GM13977 (cell line): ENCODE measurements at regions not wholly inside any gene's neighbourhood (a gene's known extent, or its start where the extent isn't known, plus 50 kb on each side); places are given as distances from the start of the nearest gene placed in this dataset.
A peak's percentile ranks its signal among the peaks of the same experiment; 100 is the strongest.

Experiments used
- DNase-seq: peaks from one replicate; pipeline ENCODE4 v3.0.0; 2012; ENCODE audit warnings: low spot score
- CTCF ChIP-seq: IDR thresholded peaks from 2 replicates; pipeline ENCODE4 v1.5.1; 2012; ENCODE audit warnings: mild to moderate bottlenecking, control low read depth; ENCODE audit not compliant: insufficient read depth; ENCODE audit errors: extremely low read depth, missing control alignments
- in situ Hi-C: fragments of 300-500 bp; cut with MboI; formaldehyde crosslinking; loops from one replicate; pipeline ENCODE4 v1.12.0; 2022; ENCODE audit warnings: low sequenced_read_pairs, low pct_unique_long_range_greater_than_20kb, mixed read lengths, inconsistent platforms; ENCODE audit not compliant: unreplicated experiment

GRCh38 chr9:1708219-1708618 lies 306.9 kb upstream of the SMARCA2 start:
- TF ChIP-seq CTCF = no peak
- in situ Hi-C loops = loop anchor here (25.0 kb wide), 2 partner anchors 229 to 379 kb away; no protein-coding TSS in a partner anchor
- no peak for DNase-seq

GRCh38 chr9:1709347-1709746 lies 305.8 kb upstream of the SMARCA2 start:
- in situ Hi-C loops = loop anchor here (25.0 kb wide), 2 partner anchors 228 to 378 kb away; no protein-coding TSS in a partner anchor
- peak; percentile 13 for DNase-seq

GRCh38 chr9:1712861-1713450 lies 302.2 kb upstream of the SMARCA2 start:
- DNase-seq = no peak
- TF ChIP-seq CTCF = no peak
- in situ Hi-C loops = loop anchor here (25.0 kb wide), 2 partner anchors 224 to 374 kb away; no protein-coding TSS in a partner anchor

More at GRCh38 chr9:1709347-1709746, 305.8 kb upstream of the SMARCA2 start:
- peak; percentile 53 for TF ChIP-seq CTCF

- DNase-seq = no peak
- in situ Hi-C loops = loop anchor here (25.0 kb wide), 2 partner anchors 223 to 373 kb away; no protein-coding TSS in a partner anchor
- TF ChIP-seq CTCF = no peak
Measured at GRCh38 chr9:1713841-1714240, 301.3 kb upstream of the SMARCA2 start.

- in situ Hi-C loops = loop anchor here (25.0 kb wide), 2 partner anchors 219 to 369 kb away; no protein-coding TSS in a partner anchor
- TF ChIP-seq CTCF = no peak
Measured at GRCh38 chr9:1717882-1718281, 297.3 kb upstream of the SMARCA2 start.

GRCh38 chr9:1718836-1719235 lies 296.3 kb upstream of the SMARCA2 start:
- no peak for DNase-seq
- in situ Hi-C loops = loop anchor here (25.0 kb wide), 2 partner anchors 218 to 368 kb away; no protein-coding TSS in a partner anchor
- TF ChIP-seq CTCF = no peak

More at GRCh38 chr9:1717882-1718281, 297.3 kb upstream of the SMARCA2 start:
- no peak for DNase-seq

GRCh38 chr9:1721196-1721595 lies 294.0 kb upstream of the SMARCA2 start:
- DNase-seq = no peak
- no peak for TF ChIP-seq CTCF
- in situ Hi-C loops = loop anchor here (25.0 kb wide), 2 partner anchors 216 to 366 kb away; no protein-coding TSS in a partner anchor
